H1 (cell line): ENCODE measurements at regions not wholly inside any gene's neighbourhood (a gene's known extent, or its start where the extent isn't known, plus 50 kb on each side); places are given as distances from the start of the nearest gene placed in this dataset.

Experiments
- CTCF ChIA-PET: fragments of 300-600 bp; sonication (Branson Sonifier 250); formaldehyde crosslinking; loops from one replicate; lab custom pipeline; 2021; ENCODE audit not compliant: partially characterized antibody; lab: Charles Lee
- POLR2A ChIA-PET: fragments of 300-600 bp; sonication (Branson Sonifier 250); formaldehyde crosslinking; loops from one replicate; lab custom pipeline; 2021; ENCODE audit warnings: inconsistent platforms; ENCODE audit not compliant: partially characterized antibody; lab: Charles Lee
- DNase-seq, 2 experiments: peaks; one replicate each; pipeline versions ENCODE4 v3.0.0 to v3.0.0-alpha.2; 2010 to 2022; ENCODE audit warnings: low spot score in 2 of 2, low read depth in 1 of 2, mixed read lengths in 1 of 2
- FAIRE-seq: peaks from 2 replicates; lab custom pipeline; 2011; peaks lifted over from hg19 to GRCh38; lab: Jason Lieb, UNC
- H2AFZ ChIP-seq: 2 replicates; pipeline ENCODE4 v1.8.1; 2012; ENCODE audit warnings: low read length, inconsistent platforms
- H2AK5ac ChIP-seq: 2 replicates; pipeline ENCODE4 v1.6.1; 2013; ENCODE audit warnings: low read depth, low read length
- H2BK120ac ChIP-seq: replicated peaks from 2 replicates; pipeline ENCODE3; 2013; ENCODE audit warnings: low read depth, low read length, inconsistent platforms
- H2BK12ac ChIP-seq: 2 replicates; pipeline ENCODE4 v1.6.1; 2013; ENCODE audit warnings: low read depth, low read length
- H2BK15ac ChIP-seq: 2 replicates; pipeline ENCODE4 v1.6.1; 2013; ENCODE audit warnings: low read length
- H2BK20ac ChIP-seq: 2 replicates; pipeline ENCODE4 v1.6.1; 2013; ENCODE audit warnings: low read length
- H2BK5ac ChIP-seq: 2 replicates; pipeline ENCODE4 v1.6.1; 2013; ENCODE audit warnings: low read depth, low read length
- H3K14ac ChIP-seq: 2 replicates; pipeline ENCODE4 v1.6.1; 2013; ENCODE audit warnings: inconsistent platforms; ENCODE audit not compliant: insufficient read length
- H3K18ac ChIP-seq: 2 replicates; pipeline ENCODE4 v1.6.1; 2013; ENCODE audit warnings: low read length; ENCODE audit errors: extremely low read depth
- H3K23ac ChIP-seq: 2 replicates; pipeline ENCODE4 v1.6.1; 2013; ENCODE audit warnings: inconsistent platforms; ENCODE audit not compliant: insufficient read length
- H3K23me2 ChIP-seq: 2 replicates; pipeline ENCODE4 v1.6.1; 2013; ENCODE audit warnings: low read depth, low read length
- H3K27ac ChIP-seq: 2 replicates; pipeline ENCODE4 v1.6.1; 2011; ENCODE audit warnings: low read depth, low read length, inconsistent platforms
- H3K27me3 ChIP-seq, 4 experiments: replicated peaks in 1 of 4; 1 replicate in 1 of 4; 2 replicates in 3 of 4; pipeline versions ENCODE4 v1.6.1 to v1.8.1; 2011 to 2013; ENCODE audit warnings: low read length in 3 of 4, mild to moderate bottlenecking in 3 of 4, inconsistent platforms in 2 of 4, mixed read lengths in 2 of 4, moderate library complexity in 1 of 4; ENCODE audit not compliant: control insufficient read depth in 3 of 4, insufficient read depth in 3 of 4; ENCODE audit errors: extremely low read depth in 1 of 4
- H3K36me3 ChIP-seq, 4 experiments: 2 replicates each; pipeline versions ENCODE4 v1.6.1 to v1.8.1; 2011 to 2013; ENCODE audit warnings: mild to moderate bottlenecking in 4 of 4, low read length in 3 of 4, moderate library complexity in 2 of 4, control low read depth in 1 of 4, inconsistent platforms in 1 of 4; ENCODE audit not compliant: insufficient read depth in 4 of 4, control insufficient read depth in 2 of 4
- H3K4ac ChIP-seq: replicated peaks from 2 replicates; pipeline ENCODE3; 2013; ENCODE audit warnings: low read length, low read depth, mixed read lengths, inconsistent platforms; ENCODE audit not compliant: insufficient read length
- H3K4me1 ChIP-seq, 4 experiments: replicated peaks in 1 of 4; 1 replicate in 1 of 4; 2 replicates in 3 of 4; pipeline versions ENCODE4 v1.6.1 to v1.8.1; 2011 to 2013; ENCODE audit warnings: low read length in 3 of 4, inconsistent platforms in 2 of 4, mixed read lengths in 1 of 4; ENCODE audit not compliant: insufficient read depth in 4 of 4, control insufficient read depth in 3 of 4
- H3K4me2 ChIP-seq, 2 experiments: 2 replicates each; pipeline versions ENCODE4 v1.6.1 to v1.8.1; 2011 to 2013; ENCODE audit warnings: low read depth in 2 of 2, low read length in 2 of 2, control low read depth in 1 of 2, inconsistent platforms in 1 of 2, mild to moderate bottlenecking in 1 of 2; ENCODE audit not compliant: insufficient read depth in 1 of 2
- H3K4me3 ChIP-seq, 4 experiments: fragments of 200-600, 300-600 bp in 1 of 4; sonication (generic), shearing (Covaris generic), sonication (Bioruptor Twin) in 1 of 4; 2 replicates each; pipeline versions ENCODE4 v1.5.1 to v1.8.1; 2011 to 2016; ENCODE audit warnings: low read length in 4 of 4, low read depth in 3 of 4, control low read depth in 2 of 4, inconsistent platforms in 2 of 4, mild to moderate bottlenecking in 2 of 4, mixed read lengths in 1 of 4, moderate library complexity in 1 of 4; ENCODE audit not compliant: insufficient read depth in 2 of 4; ENCODE audit errors: extremely low read depth in 1 of 4
- H3K56ac ChIP-seq: replicated peaks from 2 replicates; pipeline ENCODE3; 2013; ENCODE audit warnings: low read depth, mild to moderate bottlenecking, mixed read lengths, low read length, inconsistent platforms; ENCODE audit not compliant: insufficient read length
- H3K79me1 ChIP-seq: 2 replicates; pipeline ENCODE4 v1.6.1; 2013; ENCODE audit warnings: low read depth, low read length, control low read depth
- H3K79me2 ChIP-seq, 2 experiments: 2 replicates each; pipeline versions ENCODE4 v1.6.1 to v1.8.1; 2012 to 2013; ENCODE audit warnings: low read length in 2 of 2, mild to moderate bottlenecking in 2 of 2, inconsistent platforms in 1 of 2; ENCODE audit not compliant: insufficient read depth in 2 of 2, control insufficient read depth in 1 of 2
- H3K9ac ChIP-seq, 4 experiments: replicated peaks in 1 of 4; 1 replicate in 1 of 4; 2 replicates in 3 of 4; pipeline versions ENCODE4 v1.6.1 to v1.8.1; 2011 to 2013; ENCODE audit warnings: low read depth in 3 of 4, low read length in 3 of 4, control low read depth in 2 of 4, mild to moderate bottlenecking in 2 of 4, moderate library complexity in 2 of 4, inconsistent platforms in 1 of 4; ENCODE audit errors: extremely low read depth in 1 of 4
- H3K9me3 ChIP-seq, 2 experiments: 2 replicates each; pipeline versions ENCODE4 v1.6.1 to v1.8.1; 2012 to 2013; ENCODE audit warnings: mild to moderate bottlenecking in 2 of 2, moderate library complexity in 2 of 2, control low read depth in 1 of 2, inconsistent platforms in 1 of 2, low read depth in 1 of 2, low read length in 1 of 2, mixed read lengths in 1 of 2; ENCODE audit not compliant: insufficient read depth in 2 of 2
- H4K20me1 ChIP-seq, 2 experiments: replicated peaks in 1 of 2; 2 replicates each; pipeline versions ENCODE3 to v1.8.1; 2011 to 2013; ENCODE audit warnings: inconsistent platforms in 2 of 2, low read length in 2 of 2, mild to moderate bottlenecking in 1 of 2; ENCODE audit not compliant: insufficient read depth in 2 of 2, control insufficient read depth in 1 of 2
- H4K5ac ChIP-seq: 2 replicates; pipeline ENCODE4 v1.6.1; 2013; ENCODE audit warnings: low read length, low read depth, mixed read lengths, inconsistent platforms; ENCODE audit not compliant: insufficient read length
- H4K8ac ChIP-seq: 2 replicates; pipeline ENCODE4 v1.8.0; 2013; ENCODE audit warnings: mild to moderate bottlenecking, moderate library complexity, low read length, inconsistent platforms; ENCODE audit not compliant: insufficient read depth; ENCODE audit errors: extremely low read depth
- H4K91ac ChIP-seq: replicated peaks from 2 replicates; pipeline ENCODE3; 2013; ENCODE audit warnings: low read length, mixed read lengths, inconsistent platforms; ENCODE audit not compliant: insufficient read length
- CBX8 ChIP-seq: fragments of 300-800, 300-1000 bp; sonication (generic); IDR thresholded peaks from 2 replicates; pipeline ENCODE4 v1.7.1; 2016; ENCODE audit warnings: low read depth, low read length, borderline replicate concordance
- CEBPB ChIP-seq: IDR thresholded peaks from 2 replicates; pipeline ENCODE4 v1.6.1; 2012; ENCODE audit warnings: low read depth, low read length
- CHD1 ChIP-seq: IDR thresholded peaks from 2 replicates; pipeline ENCODE4 v1.6.1; 2012; ENCODE audit warnings: low read depth, low read length, improper control_type of control experiment
- CREB1 ChIP-seq: IDR thresholded peaks from 2 replicates; pipeline ENCODE4 v1.6.1; 2012; ENCODE audit warnings: inconsistent platforms
- EZH2 ChIP-seq: fragments of 200-600 bp; sonication (generic); IDR thresholded peaks from 2 replicates; pipeline ENCODE4 v1.7.1; 2012; ENCODE audit warnings: low read depth, mild to moderate bottlenecking, moderate library complexity, low read length, inconsistent platforms; ENCODE audit not compliant: severe bottlenecking
- GTF2F1 ChIP-seq: IDR thresholded peaks from 2 replicates; pipeline ENCODE4 v1.6.1; 2012; ENCODE audit warnings: low read depth, low read length, improper control_type of control experiment, borderline replicate concordance
- HDAC2 ChIP-seq, 2 experiments: fragments of 300-600 bp in 1 of 2; sonication (generic) in 1 of 2; IDR thresholded peaks; 2 replicates each; pipeline ENCODE4 v1.6.1; 2011 to 2012; ENCODE audit warnings: low read depth in 2 of 2, low read length in 2 of 2, mild to moderate bottlenecking in 2 of 2, moderate library complexity in 2 of 2, borderline replicate concordance in 1 of 2, inconsistent platforms in 1 of 2
- KDM1A ChIP-seq: fragments of 200-600, 300-600 bp; sonication (generic); IDR thresholded peaks from 2 replicates; pipeline ENCODE4 v1.7.1; 2016; ENCODE audit warnings: mild to moderate bottlenecking, low read length, borderline replicate concordance
- POLR2AphosphoS5 ChIP-seq: IDR thresholded peaks from 2 replicates; pipeline ENCODE4 v1.6.1; 2011; ENCODE audit warnings: low read depth, low read length
- SIX5 ChIP-seq: IDR thresholded peaks from 2 replicates; pipeline ENCODE4 v1.6.1; 2011; ENCODE audit warnings: mild to moderate bottlenecking, low read depth, low read length
- SP1 ChIP-seq: IDR thresholded peaks from 2 replicates; pipeline ENCODE4 v1.6.1; 2011; ENCODE audit warnings: low read depth, low read length
- SP4 ChIP-seq: IDR thresholded peaks from 2 replicates; pipeline ENCODE4 v1.6.1; 2012; ENCODE audit warnings: low read length, inconsistent platforms
- TCF12 ChIP-seq: IDR thresholded peaks from 2 replicates; pipeline ENCODE4 v1.6.1; 2011; ENCODE audit warnings: low read depth, mild to moderate bottlenecking, low read length
- YY1 ChIP-seq: IDR thresholded peaks from 2 replicates; pipeline ENCODE4 v1.6.1; 2011; ENCODE audit warnings: low read depth, mild to moderate bottlenecking, low read length
- WGBS, 2 experiments: shearing (Covaris generic) in 1 of 2; methylation state at CpG; one replicate each; pipeline versions ENCODE4 v1.1.6 to v1.1.7; 2013 to 2015; ENCODE audit warnings: low lambda C conversion rate in 2 of 2, mixed read lengths in 2 of 2, inconsistent platforms in 1 of 2, low coverage in 1 of 2, missing lambda C conversion rate in 1 of 2; ENCODE audit not compliant: insufficient replicate concordance in 2 of 2, insufficient coverage in 1 of 2, insufficient read length in 1 of 2; ENCODE audit errors: extremely low coverage in 1 of 2, missing lambda C conversion rate in 1 of 2; 5-methylcytosine and 5-hydroxymethylcytosine counted together
- TF ChIP-seq, protein P1 (sequence below): IDR thresholded peaks from 2 replicates; pipeline ENCODE4 v1.6.1; 2011; ENCODE audit warnings: low read depth, mild to moderate bottlenecking, low read length; ENCODE audit not compliant: insufficient read depth

DNA sequence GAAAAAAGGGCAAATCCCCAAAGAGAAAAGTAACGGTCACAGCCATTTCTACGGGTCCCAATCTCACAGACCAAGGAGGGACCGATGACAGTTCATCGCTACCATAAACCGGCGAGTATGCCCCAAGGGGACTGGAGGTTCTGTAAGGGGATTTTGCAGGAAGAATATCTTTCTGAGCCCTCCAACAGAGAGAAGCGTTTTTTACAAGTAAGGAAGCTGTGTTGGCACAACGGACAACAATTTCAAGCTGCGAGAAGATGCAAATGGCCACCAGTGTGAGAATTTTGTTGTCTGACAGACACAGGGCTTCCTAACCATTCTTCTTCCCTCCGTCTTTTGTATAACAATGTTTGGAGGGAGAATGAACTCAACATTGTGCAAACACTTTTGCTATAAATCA, 1043.1 kb downstream of the ADGRL2 start:
- Histone ChIP-seq H2BK20ac (no peak overlapping the region), H3K79me2 (peaks cover 0 to 32% of the 10 kb centered on the region in 2 experiments; a peak in 2 of 4 replicates), H2BK5ac (no peak overlapping the region), H3K4me1 (peaks cover 3 to 23% (median 17%) of the 10 kb centered on the region in 4 experiments; a peak in 6 of 7 replicates), H3K4me2 (no peak overlapping the region), H3K14ac (no peak overlapping the region), H3K27ac (no peak overlapping the region), H3K23ac (no peak overlapping the region)
- TF ChIP-seq TCF12, result no peak
- no peak for TF ChIP-seq KDM1A
- TF ChIP-seq CHD1, result no peak
- no peak for TF ChIP-seq CEBPB
- TF ChIP-seq, protein P1, sequence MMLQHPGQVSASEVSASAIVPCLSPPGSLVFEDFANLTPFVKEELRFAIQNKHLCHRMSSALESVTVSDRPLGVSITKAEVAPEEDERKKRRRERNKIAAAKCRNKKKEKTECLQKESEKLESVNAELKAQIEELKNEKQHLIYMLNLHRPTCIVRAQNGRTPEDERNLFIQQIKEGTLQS, result no peak
- no peak for TF ChIP-seq CREB1
- no peak for TF ChIP-seq EZH2
- no peak for TF ChIP-seq HDAC2 (IDR thresholded peaks at IDR 0.05; ENCODE audit: borderline replicate concordance in 1 of 2, low read depth in 2 of 2, low read length in 2 of 2)
- TF ChIP-seq SP4, result no peak
- TF ChIP-seq SP1, result no peak
- TF ChIP-seq CBX8, result no peak
- TF ChIP-seq SIX5, result no peak
- TF ChIP-seq POLR2AphosphoS5, result no peak
- TF ChIP-seq GTF2F1, result no peak
- TF ChIP-seq YY1, result no peak
- TF ChIP-seq, all 59 proteins: peak for 0
- Histone ChIP-seq H4K91ac (no peak overlapping the region), H3K56ac (no peak overlapping the region), H3K9ac (no peak overlapping the region), H2AFZ (no peak overlapping the region), H4K20me1 (no peaks in the 10 kb centered on the region), H2BK15ac (no peak overlapping the region), H3K4me3 (no peak overlapping the region), H4K8ac (no peak overlapping the region), H3K27me3 (no peaks in the 10 kb centered on the region), H2AK5ac (no peak overlapping the region), H3K18ac (no peak overlapping the region), H2BK120ac (no peak overlapping the region), H4K5ac (no peak overlapping the region), H3K9me3 (no peaks in the 10 kb centered on the region), H3K4ac (no peak overlapping the region), H3K36me3 (no peaks in the 10 kb centered on the region), H2BK12ac (no peak overlapping the region), H3K23me2 (no peaks in the 10 kb centered on the region; the same call in 1 of the 2 replicates), H3K79me1 (no peaks in the 10 kb centered on the region)
- FAIRE-seq (no peak), DNase-seq (no peak)
- ChIA-PET POLR2A (no interaction called here), CTCF (no interaction called here)
- 83% methylated on average over 10 of the region's 10 CpGs; no CpG with 5 or more reads in 1 of the 2 experiments for WGBS, 2 experiments
